ENCODE measurements at regions not wholly inside any gene's neighbourhood (a gene's known extent, or its start where the extent isn't known, plus 50 kb on each side); places are given as distances from the start of the nearest gene placed in this dataset.

DNA sequence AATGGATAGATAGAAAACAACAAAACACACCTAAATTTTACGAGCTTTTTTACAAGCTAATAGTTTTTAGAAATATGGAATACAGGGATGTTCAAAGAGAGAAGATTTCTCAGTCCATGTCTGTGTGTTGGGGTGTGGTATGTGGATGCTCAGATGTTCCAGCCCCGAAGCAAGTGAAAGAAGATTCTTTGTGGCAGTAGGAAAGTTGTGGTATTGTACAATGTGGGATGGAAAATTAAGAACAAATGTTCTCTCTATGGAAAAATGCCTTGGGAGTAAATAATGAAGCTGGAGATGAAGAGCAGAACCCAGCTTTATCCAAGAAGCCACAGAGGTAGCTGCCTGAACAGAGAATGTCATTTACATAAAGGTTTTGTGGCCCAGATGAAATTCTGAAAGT lies 150.3 kb upstream of the PRKD1 start:
- no peak for DNase-seq

DNA sequence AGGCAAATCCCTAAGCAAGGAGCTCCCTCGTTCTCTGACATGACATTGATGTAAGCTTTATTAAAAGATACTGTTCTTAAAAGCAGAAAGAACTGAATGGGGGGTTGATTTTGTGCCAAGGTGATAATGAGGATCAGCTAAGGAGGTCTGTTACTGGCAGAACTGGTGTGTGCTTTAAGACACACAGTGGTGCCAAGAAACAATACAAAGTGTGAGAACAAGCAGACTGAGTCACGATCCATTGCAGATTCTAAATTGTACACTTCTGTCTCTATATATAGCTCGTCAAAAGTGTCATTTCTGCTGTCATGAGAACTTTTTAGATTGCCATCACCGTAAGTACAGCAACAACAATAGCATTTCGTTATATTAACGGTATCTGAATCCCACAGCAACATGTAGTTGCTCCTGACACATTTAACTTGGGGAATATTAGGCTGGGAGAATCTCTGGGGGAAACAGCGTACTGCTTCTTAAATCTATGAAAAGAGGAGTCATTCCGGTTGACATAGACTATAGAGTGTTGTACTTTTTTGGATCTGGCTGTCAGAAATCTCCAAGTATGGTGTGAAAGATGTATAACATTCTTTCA lies 151.3 kb upstream of the PRKD1 start:
- no peak for DNase-seq

DNA sequence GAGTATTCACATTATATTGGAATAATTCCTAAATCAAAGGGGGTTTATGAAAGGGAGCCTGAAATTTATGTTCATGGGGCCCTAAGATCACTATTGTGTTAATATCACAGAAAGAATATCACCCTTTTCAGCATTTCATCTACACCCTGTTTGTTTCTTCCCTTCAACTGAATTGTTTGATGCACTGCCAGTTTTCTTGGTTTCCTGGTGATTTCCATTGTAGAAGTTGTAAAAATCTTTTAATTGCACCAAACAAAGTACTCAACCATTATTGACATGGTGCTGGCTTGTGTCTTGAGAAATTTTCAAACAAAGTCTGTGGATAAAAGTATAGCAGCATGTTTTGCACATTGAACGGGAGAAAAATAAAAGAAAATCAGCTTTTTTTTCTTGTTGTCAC lies 154.8 kb upstream of the PRKD1 start:
- DNase-seq: no peak

DNA sequence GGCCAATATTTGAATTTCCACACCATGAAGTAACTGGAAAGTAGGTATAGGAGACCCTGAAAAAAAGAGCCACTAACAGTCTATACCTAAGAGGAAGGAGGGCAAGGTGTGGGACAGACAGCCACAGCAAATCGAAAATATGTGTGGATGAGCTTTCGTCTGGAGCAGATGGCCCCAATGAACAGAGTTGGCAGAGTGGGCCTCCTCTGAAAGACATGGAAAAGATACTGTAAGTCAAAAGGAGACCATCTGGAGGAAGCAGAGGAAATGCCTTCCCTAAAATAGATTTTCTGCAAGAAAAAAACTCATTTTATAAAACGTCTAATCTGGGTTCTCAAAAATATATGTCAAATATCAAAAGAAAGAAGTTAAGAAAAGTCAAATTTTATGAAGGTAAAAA lies 157.2 kb upstream of the PRKD1 start:
- DNase-seq: no peak

DNA sequence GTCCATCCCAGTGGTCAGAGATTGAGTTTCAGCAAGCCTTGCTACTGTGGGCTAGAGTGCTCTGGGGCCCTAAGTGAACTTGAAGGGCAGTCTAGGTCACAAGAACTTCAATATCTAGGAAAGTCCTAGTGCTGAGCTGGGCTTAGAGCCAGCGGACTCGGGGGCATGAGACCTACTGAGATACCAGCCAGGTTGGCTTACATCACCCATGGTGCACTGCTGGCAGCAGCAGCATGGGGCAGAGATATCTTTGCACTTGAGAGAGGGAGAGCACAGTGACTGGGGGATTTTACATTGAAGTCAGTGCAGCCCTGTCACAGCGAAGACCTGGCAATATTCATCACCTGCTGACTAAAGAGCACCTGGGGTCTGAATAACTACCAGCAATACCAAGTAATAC lies 158.3 kb upstream of the PRKD1 start:
- no peak for DNase-seq

- DNase-seq: no peak
Measured at GRCh38 chr14:30088620-30089019, 161.0 kb upstream of the PRKD1 start.

DNA sequence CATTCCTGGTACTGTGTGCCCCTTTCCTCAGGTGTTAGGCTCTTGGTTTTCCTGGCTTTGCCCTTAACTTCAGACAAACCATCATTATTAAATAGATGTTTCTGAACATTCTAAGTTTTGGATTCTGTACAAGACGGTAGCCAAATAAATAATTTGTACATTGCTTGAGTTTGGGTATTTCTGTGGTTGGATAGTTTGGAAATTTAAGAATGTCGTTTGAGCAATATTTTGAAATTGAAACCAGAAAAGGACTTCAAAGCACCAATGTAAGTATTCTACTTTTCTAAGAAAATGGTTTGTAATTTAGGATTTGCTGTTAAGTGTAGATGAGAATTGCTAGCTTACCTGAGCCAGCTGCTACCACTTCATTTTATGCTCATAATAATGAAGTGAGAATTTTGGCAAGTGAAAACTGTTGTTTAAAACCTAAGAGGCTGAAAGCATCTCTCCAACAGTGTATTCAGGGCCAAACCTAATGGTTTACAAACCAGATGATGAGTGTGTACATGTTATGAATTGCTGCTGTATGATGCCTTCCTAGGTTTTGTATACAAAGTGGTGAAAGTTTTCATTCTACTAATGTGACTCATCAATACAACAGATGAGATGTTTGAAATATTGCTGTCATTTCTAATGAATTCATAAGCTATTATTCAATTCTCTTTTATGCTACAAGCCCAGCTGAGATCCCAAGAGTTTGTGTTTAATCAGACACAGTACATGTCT lies 181.5 kb upstream of the PRKD1 start:
- no peak for DNase-seq

DNA sequence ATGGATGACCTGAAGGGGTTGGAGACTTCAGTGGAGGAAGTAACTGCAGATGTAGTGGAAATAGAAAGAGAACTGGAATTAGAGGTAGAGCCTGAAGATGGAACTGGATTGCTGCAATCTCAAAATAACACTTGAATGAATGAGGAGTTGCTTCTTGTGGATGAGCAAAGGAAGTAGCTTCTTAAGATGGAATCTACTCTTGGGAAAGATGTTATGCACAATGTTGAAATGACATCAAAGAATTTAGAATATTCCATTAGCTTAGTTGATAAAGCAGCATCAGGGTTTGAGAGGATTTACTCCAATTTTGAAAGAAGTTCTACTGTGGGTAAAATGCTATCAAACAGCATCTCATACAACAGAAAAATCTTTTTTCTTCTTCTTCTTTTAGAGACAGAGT lies 186.4 kb upstream of the PRKD1 start:
- DNase-seq: no peak

GRCh38 chr14:30115756-30116155 lies 188.1 kb upstream of the PRKD1 start:
- DNase-seq: no peak

DNA sequence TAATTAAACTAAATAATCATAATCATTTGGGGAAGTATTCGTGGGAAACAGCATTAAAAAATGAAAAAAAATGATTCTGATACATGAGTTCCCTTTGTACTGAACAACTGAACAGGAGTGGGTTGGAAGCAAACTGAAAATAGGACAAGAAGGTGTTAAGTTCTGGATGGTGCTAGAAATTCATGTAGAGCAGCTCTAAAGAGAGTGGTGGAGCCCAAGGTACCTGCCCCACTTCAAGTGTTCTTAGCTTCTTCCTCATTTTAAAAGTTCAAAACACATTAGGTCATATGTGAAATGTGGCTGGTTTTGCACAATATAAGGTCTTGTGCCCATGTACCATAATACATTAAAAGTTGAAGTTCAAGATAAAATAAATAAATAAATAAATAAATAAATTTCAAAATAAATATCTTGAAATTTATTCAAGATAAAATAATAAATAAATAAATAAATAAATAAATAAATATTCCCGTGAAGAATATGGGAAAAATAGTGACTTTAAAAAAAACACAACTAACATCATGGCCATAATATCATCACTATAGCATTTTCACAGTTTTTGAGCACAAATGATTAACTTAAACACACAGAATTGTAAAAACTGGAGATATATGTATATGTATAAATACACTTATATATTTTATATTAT lies 191.5 kb upstream of the PRKD1 start:
- no peak for DNase-seq

GRCh38 chr14:30125322-30125979 lies 197.8 kb upstream of the PRKD1 start:
- DNase-seq: no peak

DNA sequence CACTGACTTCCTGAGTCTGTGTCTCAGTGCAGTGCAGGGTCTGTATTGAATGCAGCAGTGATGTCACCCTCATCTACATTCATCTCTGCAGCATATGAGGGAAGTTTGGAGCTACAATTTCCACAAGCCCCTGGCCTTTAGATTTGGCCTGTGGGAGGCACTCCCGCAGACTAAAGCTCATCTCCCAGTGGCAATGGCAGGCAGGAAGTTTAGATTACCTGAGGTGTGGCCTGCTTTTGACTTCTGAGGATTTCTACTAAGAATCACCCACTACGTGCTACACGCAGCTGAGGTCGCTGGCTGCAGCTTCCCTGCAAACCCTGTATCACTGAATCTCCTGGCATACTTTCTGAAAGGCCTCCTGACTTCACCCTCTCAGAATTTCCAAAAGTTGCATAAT lies 202.2 kb upstream of the PRKD1 start:
- no peak for DNase-seq

- DNase-seq: no peak
Measured at GRCh38 chr14:30131581-30132097, 204.0 kb upstream of the PRKD1 start.

DNA sequence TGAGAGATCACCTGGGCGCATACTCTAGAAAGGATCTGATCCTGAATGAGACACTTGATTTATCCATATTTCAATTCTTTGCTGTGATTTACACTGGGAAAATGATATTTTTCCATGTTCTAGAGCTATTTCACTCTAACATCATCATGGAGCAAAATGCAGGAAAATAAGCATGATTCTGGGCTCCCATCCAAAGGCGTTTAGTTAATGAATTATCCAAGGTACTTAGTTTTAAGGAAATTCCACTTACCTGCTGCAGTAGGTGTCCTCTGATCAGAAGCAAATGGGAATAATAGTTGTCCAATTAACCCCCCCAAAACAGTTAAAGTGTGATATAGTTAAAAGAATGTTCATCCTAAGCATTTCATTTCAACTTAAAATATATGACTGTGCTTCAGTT lies 204.5 kb upstream of the PRKD1 start:
- no peak for DNase-seq

DNA sequence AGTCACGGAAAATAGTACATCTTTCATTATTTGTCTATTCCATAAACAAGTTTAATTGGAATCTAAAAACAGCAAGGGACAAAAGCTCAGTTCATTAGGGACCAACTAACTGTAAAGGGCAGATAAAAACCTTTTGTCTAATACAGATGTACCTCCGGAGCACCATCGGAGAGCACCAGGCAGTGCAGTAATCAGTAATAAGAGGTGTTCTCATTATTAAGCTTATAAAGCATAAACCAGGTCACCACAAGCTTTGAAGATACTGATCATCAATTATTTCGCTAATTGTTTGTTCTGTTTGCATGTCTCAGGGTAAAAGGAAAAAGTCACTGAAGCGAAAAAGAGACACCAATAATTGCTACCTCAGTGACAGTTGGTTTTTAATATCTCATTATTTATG lies 207.3 kb upstream of the PRKD1 start:
- DNase-seq: no peak

GRCh38 chr14:30138567-30138966 lies 210.9 kb upstream of the PRKD1 start:
- DNase-seq: no peak

GRCh38 chr14:30142216-30142615 lies 214.6 kb upstream of the PRKD1 start:
- no peak for DNase-seq

DNA sequence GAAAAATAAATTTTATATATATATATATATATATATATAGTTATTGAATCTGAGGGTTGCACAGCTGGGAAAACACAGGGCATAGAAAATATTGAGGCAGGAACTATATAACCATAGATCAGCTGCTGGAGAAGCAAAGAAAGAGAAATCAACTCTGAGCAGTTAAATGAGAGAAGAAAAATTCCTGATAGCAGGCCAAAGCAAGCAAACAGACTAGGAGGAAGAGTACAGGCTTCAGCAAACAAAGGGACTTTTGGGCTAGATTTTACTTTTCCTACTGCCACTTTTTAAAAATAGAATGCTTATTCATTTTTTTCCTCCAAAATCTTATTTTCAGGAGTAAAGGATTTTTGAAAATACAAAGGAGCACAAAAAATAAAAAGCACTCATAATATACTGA lies 216.0 kb upstream of the PRKD1 start:
- DNase-seq: no peak

- DNase-seq: no peak
Measured at GRCh38 chr14:30153717-30154116, 226.1 kb upstream of the PRKD1 start.

DNA sequence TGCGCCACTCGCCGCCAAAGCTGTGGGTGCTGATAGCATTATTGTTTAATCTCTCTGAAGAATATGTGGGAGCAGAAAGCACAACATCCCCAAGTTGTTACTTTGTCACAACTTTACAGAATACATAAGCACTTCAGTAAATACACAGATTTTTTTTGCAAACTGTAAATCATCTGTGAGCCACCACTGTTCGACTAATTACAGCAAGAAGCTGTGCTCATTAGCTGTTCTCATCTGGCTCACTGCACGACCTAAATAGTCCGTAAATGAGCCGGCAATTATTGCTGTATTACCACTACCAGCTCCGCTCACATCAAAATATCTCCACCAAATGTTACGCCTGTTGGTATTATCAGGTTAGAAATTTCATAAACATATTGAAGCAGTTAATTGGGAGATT lies 228.9 kb upstream of the PRKD1 start:
- no peak for DNase-seq

DNA sequence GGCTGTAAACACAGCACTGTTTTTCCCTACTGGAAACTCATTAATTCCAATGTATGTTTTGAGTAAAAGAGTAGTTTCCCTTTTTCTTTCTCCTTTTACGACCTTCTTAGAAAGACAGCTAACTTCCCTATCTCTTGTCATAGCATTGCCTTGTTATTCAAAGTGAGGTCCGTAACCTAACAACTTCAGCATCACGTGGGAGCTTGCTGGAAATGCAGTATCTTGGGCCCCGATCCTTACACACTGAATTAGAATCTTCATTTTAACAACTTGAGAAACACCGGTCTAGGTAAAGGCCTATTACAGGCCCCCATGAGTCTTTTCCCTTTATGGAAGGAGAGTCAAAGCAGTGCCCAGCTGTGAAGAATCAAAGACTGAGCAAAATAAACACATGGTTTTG lies 230.7 kb upstream of the PRKD1 start:
- no peak for DNase-seq

DNA sequence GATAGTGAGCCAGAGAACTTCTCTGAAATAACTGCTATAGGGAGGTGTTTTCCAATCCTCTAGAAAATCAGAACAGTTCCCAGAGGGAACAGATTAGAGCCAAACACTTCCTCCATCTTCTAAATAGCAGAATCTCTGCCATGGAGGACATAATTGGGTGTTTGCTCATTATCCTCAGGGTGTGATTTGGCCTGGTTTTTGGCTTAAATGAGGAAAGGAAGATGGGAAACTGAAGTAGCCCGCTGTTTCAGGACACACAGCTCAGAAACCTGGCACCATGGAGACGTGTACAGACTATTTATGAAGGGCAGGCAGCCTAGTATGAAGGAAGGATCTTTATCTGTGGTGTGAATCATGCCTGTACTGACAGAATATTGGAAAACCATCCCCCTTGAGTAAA lies 231.7 kb upstream of the PRKD1 start:
- DNase-seq: no peak

DNA sequence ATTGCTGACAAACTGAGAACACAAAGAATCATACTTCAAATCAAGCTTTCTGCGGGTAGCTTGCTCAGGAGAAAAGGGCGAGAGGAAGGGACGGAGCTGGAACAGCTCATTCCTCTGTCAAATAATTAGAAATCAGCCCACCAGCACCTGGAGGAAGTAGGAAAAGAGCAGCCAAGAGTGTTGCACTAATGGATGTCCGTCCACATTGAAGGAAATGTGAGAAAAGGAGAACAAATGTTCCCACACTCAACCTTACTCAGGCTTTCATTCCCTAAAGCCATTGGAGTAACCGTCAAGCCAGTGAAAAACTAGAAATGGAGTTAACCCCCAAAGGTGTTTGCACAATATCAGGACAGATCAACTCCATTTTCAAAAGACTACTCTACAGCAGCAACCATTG lies 233.0 kb upstream of the PRKD1 start:
- no peak for DNase-seq

DNA sequence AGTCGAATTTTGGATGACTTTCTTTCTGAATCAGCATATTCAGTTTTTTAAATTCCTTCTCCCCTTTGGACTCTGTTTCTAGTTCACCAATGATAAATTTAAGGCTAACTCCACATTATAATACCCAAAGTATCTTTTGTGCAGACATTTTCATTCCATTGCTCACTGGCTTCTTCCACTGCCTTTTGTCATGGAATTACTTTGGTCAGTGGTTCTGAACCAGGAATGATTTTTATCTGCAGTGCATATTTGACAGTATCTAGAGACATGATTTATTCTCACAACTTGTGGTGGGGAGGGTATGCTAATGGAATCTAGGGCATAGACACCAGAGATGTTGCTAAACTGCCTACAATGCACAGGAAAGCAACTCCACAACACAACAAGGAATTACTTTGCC lies 234.4 kb upstream of the PRKD1 start:
- no peak for DNase-seq
